Activated gamma-delta T cell treated with anti-CD3 and anti-CD28 coated beads, Interleukin-2, amount 50 U/mL, for 16 hours (primary cell): ENCODE measurements at regions not wholly inside any gene's neighbourhood (a gene's known extent, or its start where the extent isn't known, plus 50 kb on each side); places are given as distances from the start of the nearest gene placed in this dataset.

Experiments
- DNase-seq: peaks from one replicate; pipeline ENCODE4 v3.0.0-alpha.2; 2020; ENCODE audit warnings: low read depth

- no peak for DNase-seq
These were observed 61.7 kb upstream of the PSD2 start for GRCh38 chr5:139733698-139734538.

GRCh38 chr5:139734539-139734916 is 61.1 kb upstream of the PSD2 start:
- DNase-seq, result no peak

GRCh38 chr5:139738193-139739149 is 57.1 kb upstream of the PSD2 start:
- DNase-seq, result no peak

- no peak for DNase-seq
These were observed 56.2 kb upstream of the PSD2 start for GRCh38 chr5:139739150-139739974.

- no peak for DNase-seq
These were observed 55.2 kb upstream of the PSD2 start for GRCh38 chr5:139740138-139740991.

- DNase-seq, result no peak
These were observed 54.5 kb upstream of the PSD2 start for GRCh38 chr5:139740992-139741672.

GRCh38 chr5:139741823-139742172 is 53.8 kb upstream of the PSD2 start:
- no peak for DNase-seq

- no peak for DNase-seq
These were observed 53.3 kb upstream of the PSD2 start for GRCh38 chr5:139742173-139742903.

- no peak for DNase-seq
These were observed 52.4 kb upstream of the PSD2 start for GRCh38 chr5:139743001-139743771.

GRCh38 chr5:139743804-139744203 is 51.8 kb upstream of the PSD2 start:
- no peak for DNase-seq

- no peak for DNase-seq
These were observed 51.0 kb upstream of the PSD2 start for GRCh38 chr5:139744471-139745131.

- no peak for DNase-seq
These were observed 50.3 kb upstream of the PSD2 start for GRCh38 chr5:139745132-139745799.

GRCh38 chr5:139745800-139746690 is 49.6 kb upstream of the PSD2 start:
- DNase-seq, result peak; percentile 27
